HL-60 (cell line): ENCODE measurements at regions not wholly inside any gene's neighbourhood (a gene's known extent, or its start where the extent isn't known, plus 50 kb on each side); places are given as distances from the start of the nearest gene placed in this dataset.

Experiments used
- CTCF ChIP-seq: IDR thresholded peaks from one replicate; pipeline ENCODE4 v1.5.1; 2011; ENCODE audit warnings: low read length, control low read depth, inconsistent platforms; ENCODE audit not compliant: insufficient read depth
- GABPA ChIP-seq: IDR thresholded peaks from 2 replicates; pipeline ENCODE4 v1.6.1; 2012; ENCODE audit warnings: low read depth
- POLR2AphosphoS5 ChIP-seq: IDR thresholded peaks from 2 replicates; pipeline ENCODE4 v1.6.1; 2012; ENCODE audit warnings: low read depth
- TF ChIP-seq, protein P1 (sequence below): IDR thresholded peaks from 2 replicates; pipeline ENCODE4 v1.6.1; 2012; ENCODE audit warnings: low read depth; ENCODE audit not compliant: insufficient replicate concordance

- TF ChIP-seq CTCF (no peak), POLR2AphosphoS5 (no peak), GABPA (no peak)
- TF ChIP-seq, protein P1, sequence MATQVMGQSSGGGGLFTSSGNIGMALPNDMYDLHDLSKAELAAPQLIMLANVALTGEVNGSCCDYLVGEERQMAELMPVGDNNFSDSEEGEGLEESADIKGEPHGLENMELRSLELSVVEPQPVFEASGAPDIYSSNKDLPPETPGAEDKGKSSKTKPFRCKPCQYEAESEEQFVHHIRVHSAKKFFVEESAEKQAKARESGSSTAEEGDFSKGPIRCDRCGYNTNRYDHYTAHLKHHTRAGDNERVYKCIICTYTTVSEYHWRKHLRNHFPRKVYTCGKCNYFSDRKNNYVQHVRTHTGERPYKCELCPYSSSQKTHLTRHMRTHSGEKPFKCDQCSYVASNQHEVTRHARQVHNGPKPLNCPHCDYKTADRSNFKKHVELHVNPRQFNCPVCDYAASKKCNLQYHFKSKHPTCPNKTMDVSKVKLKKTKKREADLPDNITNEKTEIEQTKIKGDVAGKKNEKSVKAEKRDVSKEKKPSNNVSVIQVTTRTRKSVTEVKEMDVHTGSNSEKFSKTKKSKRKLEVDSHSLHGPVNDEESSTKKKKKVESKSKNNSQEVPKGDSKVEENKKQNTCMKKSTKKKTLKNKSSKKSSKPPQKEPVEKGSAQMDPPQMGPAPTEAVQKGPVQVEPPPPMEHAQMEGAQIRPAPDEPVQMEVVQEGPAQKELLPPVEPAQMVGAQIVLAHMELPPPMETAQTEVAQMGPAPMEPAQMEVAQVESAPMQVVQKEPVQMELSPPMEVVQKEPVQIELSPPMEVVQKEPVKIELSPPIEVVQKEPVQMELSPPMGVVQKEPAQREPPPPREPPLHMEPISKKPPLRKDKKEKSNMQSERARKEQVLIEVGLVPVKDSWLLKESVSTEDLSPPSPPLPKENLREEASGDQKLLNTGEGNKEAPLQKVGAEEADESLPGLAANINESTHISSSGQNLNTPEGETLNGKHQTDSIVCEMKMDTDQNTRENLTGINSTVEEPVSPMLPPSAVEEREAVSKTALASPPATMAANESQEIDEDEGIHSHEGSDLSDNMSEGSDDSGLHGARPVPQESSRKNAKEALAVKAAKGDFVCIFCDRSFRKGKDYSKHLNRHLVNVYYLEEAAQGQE, result no peak
Observed at GRCh38 chr11:100472727-100473389, 214.2 kb upstream of the ARHGAP42 start.
